ENCODE measurements at regions not wholly inside any gene's neighbourhood (a gene's known extent, or its start where the extent isn't known, plus 50 kb on each side); places are given as distances from the start of the nearest gene placed in this dataset.

DNA sequence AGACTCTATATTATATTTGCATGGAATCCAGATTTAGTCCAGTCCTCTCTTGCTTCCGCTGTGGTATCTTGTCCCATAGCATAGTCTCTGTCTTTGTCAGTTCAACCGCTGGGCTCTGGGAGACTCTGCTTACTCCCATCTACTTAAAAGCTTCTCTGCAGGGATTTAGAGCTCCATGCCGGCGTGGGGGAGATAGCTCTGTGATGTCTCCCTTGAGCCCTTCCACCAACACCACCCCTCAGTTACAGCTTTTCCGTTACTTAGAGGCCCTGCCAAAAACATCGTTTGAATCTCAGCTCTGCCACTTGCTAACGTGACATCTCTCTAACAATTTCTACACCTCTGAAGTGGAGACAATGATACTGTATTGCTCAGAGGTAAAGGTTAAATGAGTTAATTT, 306.1 kb upstream of the ZNF608 start:
- ChIA-PET CTCF (no interaction called here), POLR2A (no interaction called here)
- DNase-seq (ENCODE audit: low read depth in 1 of 2, low spot score in 1 of 2) (no peak), ATAC-seq (no peak), FAIRE-seq (no peak)
- Histone ChIP-seq H3K4me2 (no peak overlapping the region), H3K27ac (no peak overlapping the region), H3K4me1 (no peaks in the 10 kb centered on the region), H3K9me3 (no peaks in the 10 kb centered on the region), H3K4me3 (no peak overlapping the region)
- 89% methylated on average over 7 of the region's 7 CpGs for WGBS (ENCODE audit: missing lambda C conversion rate)
- TF ChIP-seq RNF2 (IDR thresholded peaks at IDR 0.05; ENCODE audit: borderline replicate concordance, low read depth): no peak
- no peak for TF ChIP-seq RARB (CRISPR knock-in tag; IDR thresholded peaks at IDR 0.05)
- TF ChIP-seq TFCP2L1 (CRISPR knock-in tag; IDR thresholded peaks at IDR 0.05): no peak
- TF ChIP-seq, protein P1, sequence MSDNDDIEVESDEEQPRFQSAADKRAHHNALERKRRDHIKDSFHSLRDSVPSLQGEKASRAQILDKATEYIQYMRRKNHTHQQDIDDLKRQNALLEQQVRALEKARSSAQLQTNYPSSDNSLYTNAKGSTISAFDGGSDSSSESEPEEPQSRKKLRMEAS (IDR thresholded peaks at IDR 0.05): no peak
- TF ChIP-seq FOSB (CRISPR knock-in tag; IDR thresholded peaks at IDR 0.05): no peak
- no peak for TF ChIP-seq CBX8 (IDR thresholded peaks at IDR 0.05)
- TF ChIP-seq MAFK (IDR thresholded peaks at IDR 0.05; ENCODE audit: partially characterized antibody): no peak
- no peak for TF ChIP-seq JUN (IDR thresholded peaks at IDR 0.05)
- TF ChIP-seq CHD2 (IDR thresholded peaks at IDR 0.05; ENCODE audit: low read length, partially characterized antibody): no peak

DNA sequence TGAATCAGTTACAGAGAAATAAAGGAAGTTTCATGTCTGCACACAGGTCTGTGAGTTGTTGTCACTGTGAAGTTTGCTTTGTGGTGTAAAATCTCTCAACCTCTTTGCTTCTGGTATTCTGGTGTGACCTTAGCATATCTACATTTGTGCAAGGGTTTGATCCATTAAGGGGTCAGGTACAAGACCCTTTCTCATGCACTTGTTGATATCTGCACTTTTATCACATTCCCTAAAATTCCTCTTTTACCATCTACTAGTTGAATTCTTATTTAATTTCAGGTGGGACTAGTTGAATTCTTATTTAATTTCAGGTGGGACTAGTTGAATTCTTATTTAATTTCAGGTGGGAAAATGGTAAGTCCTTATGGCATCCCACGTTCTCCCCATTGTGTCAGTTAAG, 306.7 kb upstream of the ZNF608 start:
- FAIRE-seq: no peak
- WGBS (ENCODE audit: missing lambda C conversion rate): 35% methylated on average over 1 of the region's 1 CpG
- no peak for ATAC-seq

DNA sequence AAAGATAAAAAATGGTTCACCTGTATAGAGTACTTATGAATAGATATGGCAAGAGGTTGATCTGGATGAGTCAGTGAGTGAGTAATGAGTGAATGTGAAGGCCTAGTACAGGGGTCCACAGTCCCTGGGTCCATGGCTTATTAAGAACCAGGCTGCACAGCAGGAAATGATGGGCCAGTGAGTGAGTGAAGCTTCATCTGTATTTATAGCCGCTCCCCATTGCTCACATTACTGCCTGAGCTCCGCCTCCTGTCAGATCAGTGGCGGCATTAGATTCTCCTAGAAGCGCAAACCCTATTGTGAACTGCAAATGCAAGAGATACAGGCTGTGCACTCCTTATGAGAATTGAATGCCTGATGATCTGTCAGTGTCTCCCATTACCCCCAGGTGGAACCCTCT, 307.7 kb upstream of the ZNF608 start:
- FAIRE-seq: no peak
- Histone ChIP-seq H3K4me2 (no peak overlapping the region), H3K4me3 (no peak overlapping the region), H3K9me3 (no peaks in the 10 kb centered on the region), H3K4me1 (peaks cover 7% of the 10 kb centered on the region; the same call in 2 of the 3 replicates), H3K27ac (no peak overlapping the region)
- ChIA-PET POLR2A (no interaction called here), CTCF (no interaction called here)
- TF ChIP-seq MAFK (IDR thresholded peaks at IDR 0.05; ENCODE audit: partially characterized antibody) (no peak), HEYL (CRISPR knock-in tag; IDR thresholded peaks at IDR 0.05) (no peak), ZNF302 (CRISPR knock-in tag; IDR thresholded peaks at IDR 0.05) (no peak), MYC (IDR thresholded peaks at IDR 0.05; ENCODE audit: borderline replicate concordance, low read length) (no peak), CEBPB (IDR thresholded peaks at IDR 0.05) (no peak), ZSCAN20 (CRISPR knock-in tag; IDR thresholded peaks at IDR 0.05) (no peak), HOXB13 (CRISPR knock-in tag; IDR thresholded peaks at IDR 0.05; ENCODE audit: low read depth) (no peak), SREBF2 (IDR thresholded peaks at IDR 0.05) (no peak), FOXS1 (CRISPR knock-in tag; IDR thresholded peaks at IDR 0.05) (no peak)
- 84% methylated on average over 4 of the region's 4 CpGs for WGBS (ENCODE audit: missing lambda C conversion rate)
- DNase-seq (ENCODE audit: low read depth in 1 of 2, low spot score in 1 of 2): no peak
- ATAC-seq: no peak

More for the DNA sequence above, 306.7 kb upstream of the ZNF608 start:
- Histone ChIP-seq H3K27ac (no peak overlapping the region), H3K4me3 (no peak overlapping the region), H3K9me3 (no peaks in the 10 kb centered on the region), H3K4me2 (no peak overlapping the region), H3K4me1 (no peaks in the 10 kb centered on the region; the same call in 1 of the 3 replicates)
- CTCF ChIA-PET: no interaction called here
- TF ChIP-seq, protein P2, sequence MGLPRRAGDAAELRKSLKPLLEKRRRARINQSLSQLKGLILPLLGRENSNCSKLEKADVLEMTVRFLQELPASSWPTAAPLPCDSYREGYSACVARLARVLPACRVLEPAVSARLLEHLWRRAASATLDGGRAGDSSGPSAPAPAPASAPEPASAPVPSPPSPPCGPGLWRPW (IDR thresholded peaks at IDR 0.05): no peak
- TF ChIP-seq RCOR1 (IDR thresholded peaks at IDR 0.05; ENCODE audit: low read depth, low read length) (no peak), HOXA7 (CRISPR knock-in tag; IDR thresholded peaks at IDR 0.05) (no peak), HDAC2 (IDR thresholded peaks at IDR 0.05) (no peak), POLR2AphosphoS2 (conservative IDR thresholded peaks at IDR 0.05; ENCODE audit: low read length) (no peak), RAD21 (conservative IDR thresholded peaks at IDR 0.05 in 1 of 2, IDR thresholded peaks at IDR 0.05 in 1 of 2) (no peak), ZFP36 (IDR thresholded peaks at IDR 0.05; ENCODE audit: borderline replicate concordance, partially characterized antibody) (no peak), SMC3 (IDR thresholded peaks at IDR 0.05) (no peak), EHMT2 (IDR thresholded peaks at IDR 0.05; ENCODE audit: low read depth) (no peak), HEYL (CRISPR knock-in tag; IDR thresholded peaks at IDR 0.05) (no peak), MAFK (IDR thresholded peaks at IDR 0.05; ENCODE audit: partially characterized antibody) (no peak), POLR2A (IDR thresholded peaks at IDR 0.05; ENCODE audit: low read length) (no peak), HOXB13 (CRISPR knock-in tag; IDR thresholded peaks at IDR 0.05; ENCODE audit: low read depth) (no peak)
- TF ChIP-seq, protein P1 (IDR thresholded peaks at IDR 0.05): no peak
- TF ChIP-seq, protein P3, sequence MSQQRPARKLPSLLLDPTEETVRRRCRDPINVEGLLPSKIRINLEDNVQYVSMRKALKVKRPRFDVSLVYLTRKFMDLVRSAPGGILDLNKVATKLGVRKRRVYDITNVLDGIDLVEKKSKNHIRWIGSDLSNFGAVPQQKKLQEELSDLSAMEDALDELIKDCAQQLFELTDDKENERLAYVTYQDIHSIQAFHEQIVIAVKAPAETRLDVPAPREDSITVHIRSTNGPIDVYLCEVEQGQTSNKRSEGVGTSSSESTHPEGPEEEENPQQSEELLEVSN (IDR thresholded peaks at IDR 0.05; ENCODE audit: borderline replicate concordance, low read depth): no peak
- TF ChIP-seq, protein P4, sequence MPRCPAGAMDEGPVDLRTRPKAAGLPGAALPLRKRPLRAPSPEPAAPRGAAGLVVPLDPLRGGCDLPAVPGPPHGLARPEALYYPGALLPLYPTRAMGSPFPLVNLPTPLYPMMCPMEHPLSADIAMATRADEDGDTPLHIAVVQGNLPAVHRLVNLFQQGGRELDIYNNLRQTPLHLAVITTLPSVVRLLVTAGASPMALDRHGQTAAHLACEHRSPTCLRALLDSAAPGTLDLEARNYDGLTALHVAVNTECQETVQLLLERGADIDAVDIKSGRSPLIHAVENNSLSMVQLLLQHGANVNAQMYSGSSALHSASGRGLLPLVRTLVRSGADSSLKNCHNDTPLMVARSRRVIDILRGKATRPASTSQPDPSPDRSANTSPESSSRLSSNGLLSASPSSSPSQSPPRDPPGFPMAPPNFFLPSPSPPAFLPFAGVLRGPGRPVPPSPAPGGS (IDR thresholded peaks at IDR 0.05): no peak
- DNase-seq (ENCODE audit: low read depth in 1 of 2, low spot score in 1 of 2): no peak
- POLR2A ChIA-PET: no interaction called here
